Activated T-cell treated with anti-CD3 and anti-CD28 coated beads for 1 hour (primary cell): ENCODE measurements at regions not wholly inside any gene's neighbourhood (a gene's known extent, or its start where the extent isn't known, plus 50 kb on each side); places are given as distances from the start of the nearest gene placed in this dataset.

Experiments used
- DNase-seq: peaks from one replicate; pipeline ENCODE4 v3.0.0-alpha.2; 2020; ENCODE audit warnings: low read depth

- no peak for DNase-seq
These were observed 397.1 kb upstream of the CFAP20DC start for GRCh38 chr3:59446775-59447465.

- no peak for DNase-seq
These were observed 394.9 kb upstream of the CFAP20DC start for GRCh38 chr3:59444676-59445075.

DNA sequence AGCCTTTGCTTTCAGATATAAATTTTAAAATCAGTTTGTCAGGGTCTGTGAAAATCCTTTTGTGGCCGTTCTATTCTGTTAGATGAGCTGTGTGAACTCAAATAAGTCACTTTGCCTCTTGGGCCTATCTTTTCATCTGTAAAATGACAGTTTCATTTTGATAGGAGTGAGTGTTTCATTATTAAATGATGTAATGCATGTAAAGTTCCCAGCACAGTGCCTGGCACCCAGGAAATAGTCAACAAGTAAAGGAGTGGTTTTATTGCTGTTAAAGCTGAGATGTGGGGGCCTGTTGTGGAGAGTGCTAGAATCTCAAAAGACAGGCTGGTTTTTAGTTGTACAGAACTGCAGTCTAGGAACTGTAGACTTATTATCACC, 394.5 kb upstream of the CFAP20DC start:
- no peak for DNase-seq

- DNase-seq, result no peak
These were observed 393.9 kb upstream of the CFAP20DC start for GRCh38 chr3:59443618-59444293.

DNA sequence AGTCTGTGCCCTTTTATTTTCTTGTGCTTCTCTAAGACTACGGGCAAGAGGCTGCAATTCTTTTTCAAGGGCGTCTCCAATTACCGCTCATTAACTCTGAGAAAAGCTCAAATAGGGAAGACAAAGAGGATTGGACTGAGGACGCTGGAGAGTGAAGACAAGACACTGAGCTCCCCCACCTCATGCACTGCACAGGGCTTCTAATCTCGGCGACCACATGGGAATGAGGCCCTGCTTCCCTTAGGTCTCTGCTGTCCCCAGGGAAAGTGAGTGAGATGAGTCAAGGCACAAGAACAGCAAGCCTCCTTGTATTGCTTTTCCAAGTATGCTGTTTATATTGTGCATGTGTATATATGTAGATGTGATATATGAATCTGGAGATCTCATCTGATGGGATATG, 392.2 kb upstream of the CFAP20DC start:
- no peak for DNase-seq

GRCh38 chr3:59440285-59441028, 390.6 kb upstream of the CFAP20DC start:
- DNase-seq, result no peak

DNA sequence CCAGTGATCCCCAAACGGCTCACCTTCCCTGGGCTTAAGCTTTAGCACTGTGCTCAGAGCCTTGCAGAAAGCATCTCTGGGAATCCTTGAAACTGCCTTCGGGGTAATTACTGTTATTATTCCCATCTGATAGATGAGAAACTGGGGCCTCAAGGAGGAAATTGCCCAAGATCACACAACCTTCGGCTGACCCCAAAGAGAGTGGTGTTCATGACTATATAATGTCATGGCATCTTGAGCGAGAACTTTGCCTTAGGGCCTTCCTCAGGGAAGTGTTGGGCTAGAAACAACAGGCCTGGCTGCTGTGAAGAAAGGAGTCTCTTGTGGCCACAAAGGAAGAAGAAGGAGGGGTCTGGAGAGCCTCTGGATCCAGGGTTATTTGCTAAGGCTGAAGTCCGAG, 388.7 kb upstream of the CFAP20DC start:
- DNase-seq, result no peak

DNA sequence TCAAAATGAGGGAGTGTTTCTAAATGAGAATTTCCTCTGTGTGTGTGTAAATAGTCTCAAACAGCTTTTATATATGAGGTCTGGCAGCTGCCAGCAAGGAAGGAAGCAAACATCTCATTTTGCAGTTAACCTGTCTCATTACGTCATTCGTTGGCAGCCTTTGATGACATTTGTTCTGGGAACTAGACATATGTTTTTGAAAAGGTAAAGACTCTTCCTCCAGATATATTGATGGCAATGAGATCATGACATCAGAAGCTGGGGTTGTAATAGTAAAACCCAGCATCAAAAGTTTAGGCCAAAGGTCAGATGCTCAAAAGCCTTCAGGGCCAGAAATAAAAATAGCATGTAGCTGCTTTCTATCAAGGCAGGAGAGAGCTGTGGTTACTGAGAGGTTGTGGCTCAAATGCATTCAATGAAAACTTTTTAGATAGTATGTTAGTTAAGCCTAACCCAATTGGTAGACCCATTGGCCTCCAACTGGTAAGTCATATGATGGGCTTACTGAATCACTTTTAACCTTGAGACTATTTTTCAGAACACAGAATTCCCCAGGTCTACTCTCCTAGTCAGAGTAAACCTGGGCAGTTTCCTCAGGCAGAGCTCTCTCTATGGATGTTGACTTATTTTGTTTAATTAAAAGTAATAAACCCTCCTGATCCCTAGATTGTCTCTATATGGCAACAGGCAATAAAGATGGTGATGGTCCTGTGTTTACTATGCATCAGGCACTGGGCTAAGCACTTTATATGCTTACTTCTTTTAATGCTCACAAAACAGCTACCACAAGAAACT, 386.5 kb upstream of the CFAP20DC start:
- no peak for DNase-seq

DNA sequence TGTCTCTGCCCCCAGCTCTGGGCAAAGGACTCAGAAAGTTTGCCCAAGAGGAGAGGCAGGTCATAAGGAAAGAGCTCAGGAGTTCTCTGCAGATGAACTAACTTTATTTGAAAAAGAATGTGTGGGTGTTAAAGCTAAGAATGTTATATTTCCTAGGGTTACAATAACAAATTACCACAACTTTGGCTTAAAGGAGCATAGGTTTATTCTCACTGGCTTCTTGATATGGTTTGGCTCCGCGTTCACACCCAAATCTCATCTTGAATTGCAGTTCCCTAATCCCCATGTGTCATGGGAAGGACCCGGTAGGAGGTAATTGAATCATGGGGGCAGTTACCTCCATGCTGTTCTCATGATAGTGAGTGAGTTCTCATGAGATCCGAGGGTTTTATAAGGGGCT, 383.7 kb upstream of the CFAP20DC start:
- no peak for DNase-seq

DNA sequence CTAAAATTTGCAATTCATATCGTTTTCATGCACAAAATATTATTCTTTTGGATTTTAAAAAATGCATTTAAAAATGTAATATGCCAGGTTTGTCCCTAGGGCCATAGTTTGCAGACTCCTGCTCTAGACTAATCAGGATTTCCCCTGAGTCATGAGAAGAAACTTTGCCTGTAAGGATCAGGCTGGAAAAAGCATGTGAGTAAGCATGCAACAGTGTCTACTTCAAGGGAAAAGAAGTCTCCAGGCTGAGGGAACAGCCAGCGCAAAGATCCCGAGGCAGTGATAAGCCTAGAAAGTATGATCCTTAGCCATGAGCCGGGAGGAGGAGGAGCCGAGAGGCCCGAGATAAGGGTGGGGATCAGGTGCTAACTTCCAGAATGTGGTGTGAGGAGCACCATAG, 382.8 kb upstream of the CFAP20DC start:
- no peak for DNase-seq

DNA sequence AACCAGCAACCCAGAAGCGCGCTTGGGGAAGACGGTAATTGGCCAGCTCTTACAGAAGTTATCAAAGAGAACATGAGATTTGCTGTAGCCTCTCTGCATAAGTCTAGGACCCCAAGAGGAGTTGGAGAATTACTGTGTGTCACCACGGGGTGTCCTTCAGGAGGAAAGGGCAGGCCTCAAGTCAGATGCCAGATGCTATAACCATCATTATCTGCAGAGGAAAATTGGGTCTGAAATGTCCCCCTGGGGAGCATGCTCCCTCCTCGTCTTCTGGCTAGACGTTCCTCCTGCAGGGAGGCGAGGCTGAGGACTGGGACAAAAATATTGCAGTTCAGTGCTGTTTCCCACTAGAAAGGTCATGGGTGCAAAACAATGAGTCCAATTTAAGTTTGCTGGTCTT, 380.5 kb upstream of the CFAP20DC start:
- DNase-seq, result no peak

DNA sequence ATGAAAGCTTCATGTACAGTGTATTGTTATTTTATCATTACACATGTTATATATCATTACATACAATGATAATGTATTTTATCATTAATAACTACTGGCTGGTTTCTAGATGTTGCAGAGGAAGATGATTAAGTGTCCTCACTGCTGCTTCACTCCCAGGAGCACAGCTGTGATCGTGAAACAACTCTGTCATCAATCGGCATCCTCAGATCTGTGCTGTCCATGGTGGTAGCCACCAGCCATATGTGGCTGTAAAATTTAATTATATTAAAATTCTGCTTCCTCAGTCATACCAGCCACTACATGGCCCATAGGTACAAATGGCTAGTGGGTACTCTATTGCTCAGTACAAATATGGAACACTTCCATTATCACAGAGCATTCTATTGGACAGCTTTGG, 379.4 kb upstream of the CFAP20DC start:
- DNase-seq, result no peak

DNA sequence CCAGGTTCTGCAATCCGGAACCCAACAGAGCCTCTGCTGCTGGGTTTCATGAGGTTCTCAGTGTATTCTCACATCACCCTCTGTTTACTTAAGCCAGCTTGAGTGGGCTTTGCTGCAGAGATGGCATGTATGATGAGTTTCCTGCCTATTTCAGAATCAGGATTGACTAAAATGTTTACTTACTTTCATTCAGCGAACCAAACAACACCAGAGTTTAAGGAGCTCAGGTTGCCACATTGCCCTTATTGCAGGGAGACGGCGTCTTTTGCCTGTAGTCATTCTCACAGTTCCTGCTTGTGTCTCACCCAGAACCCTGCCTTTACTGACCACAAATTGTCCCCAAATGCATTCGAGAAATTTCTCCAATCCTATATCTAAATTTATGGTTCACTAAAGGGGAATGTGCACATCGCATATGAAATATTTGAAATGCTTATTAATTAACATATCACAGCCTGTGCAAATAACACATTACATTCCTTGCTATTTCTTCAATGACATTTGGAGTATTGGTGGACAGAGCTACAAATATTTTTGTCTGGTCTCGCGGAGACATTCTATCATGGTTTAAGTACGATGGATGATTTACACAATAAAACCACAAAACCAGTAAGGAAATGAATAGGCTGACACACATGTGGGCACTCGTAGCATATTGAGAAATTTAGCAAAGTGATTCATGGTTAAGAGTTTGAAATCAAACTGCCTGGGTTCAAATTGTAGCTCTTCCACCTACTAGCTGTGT, 377.2 kb upstream of the CFAP20DC start:
- no peak for DNase-seq

DNA sequence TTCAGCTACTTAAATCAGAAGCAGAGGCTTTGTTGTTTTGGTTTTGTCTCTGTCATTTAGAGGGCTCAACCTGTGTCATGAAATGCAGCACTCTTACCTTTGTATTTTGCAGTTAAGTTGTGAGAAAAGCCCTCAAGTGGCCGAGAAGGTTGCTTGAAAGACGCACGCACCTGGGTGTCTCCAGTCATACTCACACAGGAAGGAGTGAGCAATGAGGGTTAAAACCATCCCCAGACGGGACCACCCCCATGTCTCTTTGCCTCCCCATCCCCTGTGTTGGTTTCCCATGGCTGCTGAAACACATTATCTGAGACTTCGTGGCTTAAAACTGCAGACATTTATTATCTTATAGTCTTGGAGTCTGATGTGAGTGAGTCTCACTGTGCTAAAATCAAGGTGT, 376.1 kb upstream of the CFAP20DC start:
- DNase-seq, result peak; percentile 6

DNA sequence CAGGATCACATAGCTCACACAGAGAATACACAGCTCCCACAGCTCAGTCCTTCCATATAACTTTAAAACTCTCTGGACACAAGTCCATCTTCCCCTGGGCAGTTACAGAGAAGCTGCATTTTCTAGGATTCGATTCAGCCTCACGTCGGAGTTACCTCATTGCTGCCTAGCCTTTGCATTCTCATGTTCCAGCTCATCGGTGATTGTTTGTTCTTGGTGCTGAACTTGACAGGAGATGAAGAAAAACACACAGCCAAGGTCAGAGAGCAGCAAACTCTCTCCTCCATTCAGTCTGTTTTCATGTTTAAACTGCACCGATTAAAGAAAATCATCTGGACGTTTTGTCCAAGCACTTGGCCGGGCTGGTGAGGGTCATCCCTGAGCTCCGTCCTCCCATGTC, 375.5 kb upstream of the CFAP20DC start:
- DNase-seq, result no peak

GRCh38 chr3:59424268-59425010, 374.6 kb upstream of the CFAP20DC start:
- no peak for DNase-seq

GRCh38 chr3:59423707-59424106, 373.9 kb upstream of the CFAP20DC start:
- DNase-seq, result no peak

DNA sequence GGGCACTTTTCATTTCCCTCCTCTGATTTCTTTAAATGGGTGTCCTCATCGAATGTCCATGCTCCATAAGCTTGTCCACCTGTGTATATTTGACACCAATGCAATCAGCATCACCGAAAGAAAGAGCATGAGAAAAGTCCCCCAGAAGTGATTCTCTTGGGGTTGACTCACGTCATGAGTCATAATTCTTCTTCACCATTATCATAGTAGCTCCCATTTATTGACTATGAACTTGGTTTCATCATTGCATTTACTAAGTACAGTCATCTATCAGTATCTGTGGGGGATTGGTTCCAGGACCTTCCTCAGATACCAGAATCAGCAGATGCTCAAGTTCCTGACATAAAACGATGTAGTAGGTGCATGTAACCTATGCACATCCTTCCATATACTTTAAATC, 372.5 kb upstream of the CFAP20DC start:
- DNase-seq, result no peak

DNA sequence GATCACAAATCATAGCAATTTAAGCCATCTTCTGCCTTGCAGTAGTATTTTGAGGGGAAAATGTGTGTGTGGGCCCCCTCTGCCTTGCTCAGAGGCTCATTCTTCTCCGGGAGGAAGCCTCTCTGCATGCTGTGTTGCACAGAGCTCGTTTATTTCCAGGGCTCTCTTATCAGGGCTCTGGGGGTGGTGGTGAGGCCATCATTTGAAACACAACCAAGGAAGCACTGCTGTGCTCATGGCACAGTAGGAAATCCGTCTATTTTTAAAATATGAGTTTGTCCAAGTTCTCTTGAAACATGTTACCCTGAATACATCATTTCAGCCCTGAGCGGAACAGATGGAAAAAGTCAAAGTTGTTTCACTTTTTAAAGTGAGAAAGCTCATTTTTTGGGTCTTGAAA, 369.0 kb upstream of the CFAP20DC start:
- no peak for DNase-seq

- no peak for DNase-seq
These were observed 362.7 kb upstream of the CFAP20DC start for GRCh38 chr3:59412516-59412915.

DNA sequence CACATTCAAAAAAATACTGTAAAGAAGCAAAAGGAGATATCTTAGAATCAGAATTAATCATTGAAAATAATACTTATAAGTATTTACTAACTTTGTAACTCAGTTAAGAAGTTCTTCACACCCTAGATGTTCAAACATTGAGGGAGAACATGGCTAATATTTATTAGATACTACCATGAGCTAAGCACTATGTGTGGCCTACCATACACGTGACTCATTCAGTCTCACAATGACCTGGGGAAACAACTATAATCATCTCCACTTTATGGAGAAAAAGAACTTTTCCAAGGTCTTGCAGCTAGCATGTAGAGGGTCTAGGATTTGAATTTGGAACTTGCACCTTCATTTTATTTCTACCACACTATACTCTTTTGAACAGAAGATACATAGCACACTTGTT, 361.9 kb upstream of the CFAP20DC start:
- DNase-seq, result no peak
